OCI-LY7 (cell line): ENCODE measurements at regions not wholly inside any gene's neighbourhood (a gene's known extent, or its start where the extent isn't known, plus 50 kb on each side); places are given as distances from the start of the nearest gene placed in this dataset.

Experiments used
- BruUV-seq: library from RNA; stranded (reverse); fragments of 400-500 nt; replicated peaks from 2 replicates; lab custom pipeline; 2021; lab: Mats Ljungman, UMichigan
- CTCF ChIA-PET: fragments of 300-600 bp; sonication (Branson Sonifier 250); formaldehyde crosslinking; loops from one replicate; lab custom pipeline; 2022; ENCODE audit warnings: antibody characterized with exemption; ENCODE audit not compliant: unreplicated experiment; lab: Charles Lee
- POLR2A ChIA-PET: fragments of 300-600 bp; sonication (Branson Sonifier 250); formaldehyde crosslinking; loops from one replicate; lab custom pipeline; 2022; ENCODE audit warnings: antibody characterized with exemption; lab: Charles Lee
- DNase-seq: peaks from one replicate; pipeline ENCODE4 v3.0.0-alpha.2; 2015; ENCODE audit warnings: low spot score
- H2AFZ ChIP-seq: fragments of 200-600 bp; sonication (generic), shearing (Covaris generic); 2 replicates; pipeline ENCODE4 v1.6.1; 2014; ENCODE audit warnings: mild to moderate bottlenecking, antibody characterized with exemption, low read length, moderate library complexity
- H3K27ac ChIP-seq: fragments of 200-600 bp; sonication (generic); 2 replicates; pipeline ENCODE4 v1.5.1; 2014; ENCODE audit warnings: mixed run types, low read depth, mild to moderate bottlenecking, moderate library complexity, low read length, inconsistent platforms; ENCODE audit not compliant: poor library complexity, severe bottlenecking
- H3K36me3 ChIP-seq: fragments of 200-600 bp; sonication (generic); 2 replicates; pipeline ENCODE4 v1.6.1; 2014; ENCODE audit warnings: mild to moderate bottlenecking, antibody characterized with exemption, low read length, moderate library complexity, mixed read lengths; ENCODE audit not compliant: insufficient read depth
- H3K4me1 ChIP-seq: fragments of 200-600 bp; sonication (generic); 2 replicates; pipeline ENCODE4 v1.5.1; 2014; ENCODE audit warnings: mild to moderate bottlenecking, low read length; ENCODE audit not compliant: insufficient read depth, poor library complexity, severe bottlenecking
- H3K4me2 ChIP-seq: fragments of 200-600 bp; sonication (generic); 2 replicates; pipeline ENCODE4 v1.6.1; 2014; ENCODE audit warnings: mild to moderate bottlenecking, low read length
- H3K4me3 ChIP-seq: fragments of 200-600 bp; sonication (generic); 2 replicates; pipeline ENCODE4 v1.5.1; 2014; ENCODE audit warnings: mild to moderate bottlenecking, low read depth, low read length; ENCODE audit not compliant: poor library complexity, severe bottlenecking
- H3K79me2 ChIP-seq: fragments of 200-600 bp; sonication (generic); 2 replicates; pipeline ENCODE4 v1.6.1; 2016; ENCODE audit warnings: low read depth, mild to moderate bottlenecking, low read length, moderate library complexity, mixed read lengths; ENCODE audit not compliant: insufficient read depth
- H3K9me2 ChIP-seq: fragments of 200-600 bp; sonication (generic); 2 replicates; pipeline ENCODE4 v1.6.1; 2016; ENCODE audit warnings: mild to moderate bottlenecking, low read length, mixed read lengths; ENCODE audit not compliant: insufficient read depth
- H3K9me3 ChIP-seq: fragments of 200-600 bp; sonication (generic); 2 replicates; pipeline ENCODE4 v1.6.1; 2014; ENCODE audit warnings: mild to moderate bottlenecking, mixed run types, low read length, mixed read lengths
- H4K20me1 ChIP-seq: fragments of 200-600 bp; sonication (generic); 2 replicates; pipeline ENCODE4 v1.6.1; 2014; ENCODE audit warnings: mild to moderate bottlenecking, antibody characterized with exemption, low read length, moderate library complexity, mixed read lengths; ENCODE audit not compliant: insufficient read depth
- EZH2phosphoT487 ChIP-seq: fragments of 200-600 bp; sonication (generic); IDR thresholded peaks from 2 replicates; pipeline ENCODE4 v1.6.1; 2018; ENCODE audit warnings: low read depth, borderline replicate concordance, mild to moderate bottlenecking, mixed run types, antibody characterized with exemption, low read length, moderate library complexity, mixed read lengths
- intact Hi-C: fragments of 100-400 bp; cut with micrococcal nuclease; formaldehyde crosslinking; loops from one replicate; pipeline ENCODE4 v1.10.0; 2022; ENCODE audit not compliant: unreplicated experiment
- TF ChIP-seq, protein P1 (sequence below): fragments of 200-600 bp; sonication (generic); conservative IDR thresholded peaks from 2 replicates; pipeline ENCODE4 v1.5.1; 2014; ENCODE audit warnings: mild to moderate bottlenecking, antibody characterized with exemption, low read length, moderate library complexity, mixed read lengths

DNA sequence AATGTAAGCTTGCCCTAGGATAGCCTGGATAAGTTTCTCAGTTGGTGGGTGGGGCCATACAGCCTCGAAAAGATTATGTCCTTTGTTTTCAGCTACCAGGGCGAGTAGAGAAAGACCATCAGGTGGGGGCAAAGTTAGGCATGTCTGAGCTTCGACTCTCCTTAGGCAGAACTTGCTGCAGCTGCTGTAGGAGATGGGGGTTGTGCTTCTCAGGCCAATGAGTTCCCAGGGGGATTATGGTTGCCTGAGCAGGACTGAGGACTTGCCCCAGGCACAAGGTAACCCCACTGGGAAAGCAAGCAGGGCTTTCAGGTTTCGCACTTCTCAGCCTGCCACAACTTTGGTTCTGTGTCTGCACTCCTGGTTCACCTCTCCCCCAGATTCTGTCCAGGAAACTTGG lies 173.4 kb upstream of the SESN3 start:
- BruUV-seq: no TSS peak
- Histone ChIP-seq H3K4me2 (no peak overlapping the region), H3K4me3 (no peak overlapping the region), H2AFZ (no peak overlapping the region), H3K4me1 (no peaks in the 10 kb centered on the region), H3K79me2 (no peaks in the 10 kb centered on the region), H3K9me2 (no peaks in the 10 kb centered on the region), H3K9me3 (no peaks in the 10 kb centered on the region), H3K27ac (no peak overlapping the region), H4K20me1 (no peaks in the 10 kb centered on the region), H3K36me3 (no peaks in the 10 kb centered on the region)
- no peak for DNase-seq
- ChIA-PET CTCF (no interaction called here), POLR2A (interaction anchor here (1.0 kb wide), 1 partner anchor 25 kb away, joined by 3 read pairs; no protein-coding TSS in a partner anchor)
- no peak for TF ChIP-seq EZH2phosphoT487
- TF ChIP-seq, protein P1, sequence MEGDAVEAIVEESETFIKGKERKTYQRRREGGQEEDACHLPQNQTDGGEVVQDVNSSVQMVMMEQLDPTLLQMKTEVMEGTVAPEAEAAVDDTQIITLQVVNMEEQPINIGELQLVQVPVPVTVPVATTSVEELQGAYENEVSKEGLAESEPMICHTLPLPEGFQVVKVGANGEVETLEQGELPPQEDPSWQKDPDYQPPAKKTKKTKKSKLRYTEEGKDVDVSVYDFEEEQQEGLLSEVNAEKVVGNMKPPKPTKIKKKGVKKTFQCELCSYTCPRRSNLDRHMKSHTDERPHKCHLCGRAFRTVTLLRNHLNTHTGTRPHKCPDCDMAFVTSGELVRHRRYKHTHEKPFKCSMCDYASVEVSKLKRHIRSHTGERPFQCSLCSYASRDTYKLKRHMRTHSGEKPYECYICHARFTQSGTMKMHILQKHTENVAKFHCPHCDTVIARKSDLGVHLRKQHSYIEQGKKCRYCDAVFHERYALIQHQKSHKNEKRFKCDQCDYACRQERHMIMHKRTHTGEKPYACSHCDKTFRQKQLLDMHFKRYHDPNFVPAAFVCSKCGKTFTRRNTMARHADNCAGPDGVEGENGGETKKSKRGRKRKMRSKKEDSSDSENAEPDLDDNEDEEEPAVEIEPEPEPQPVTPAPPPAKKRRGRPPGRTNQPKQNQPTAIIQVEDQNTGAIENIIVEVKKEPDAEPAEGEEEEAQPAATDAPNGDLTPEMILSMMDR: no peak
- intact Hi-C loops: no loop called here

GRCh38 chr11:95398437-95399112 lies 167.6 kb upstream of the SESN3 start:
- Histone ChIP-seq H2AFZ (no peak overlapping the region), H4K20me1 (no peaks in the 10 kb centered on the region), H3K4me2 (no peak overlapping the region), H3K79me2 (no peaks in the 10 kb centered on the region), H3K4me3 (no peak overlapping the region), H3K4me1 (no peaks in the 10 kb centered on the region), H3K9me3 (no peaks in the 10 kb centered on the region), H3K9me2 (no peaks in the 10 kb centered on the region), H3K27ac (no peak overlapping the region), H3K36me3 (no peaks in the 10 kb centered on the region)
- no TSS peak for BruUV-seq
- intact Hi-C loops: no loop called here
- no peak for DNase-seq
- TF ChIP-seq, protein P1: no peak
- TF ChIP-seq EZH2phosphoT487: no peak
- CTCF ChIA-PET: no interaction called here
- POLR2A ChIA-PET: no interaction called here

- H3K9me2 ChIP-seq: no peaks in the 10 kb centered on the region
- H3K4me1 ChIP-seq: no peaks in the 10 kb centered on the region
- no peak overlapping the region for H3K4me2 ChIP-seq
- H3K4me3 ChIP-seq: no peak overlapping the region
- ChIA-PET CTCF (no interaction called here), POLR2A (no interaction called here)
- no peak overlapping the region for H3K27ac ChIP-seq
- no peaks in the 10 kb centered on the region for H3K79me2 ChIP-seq
- H3K9me3 ChIP-seq: no peaks in the 10 kb centered on the region
- H2AFZ ChIP-seq: no peak overlapping the region
- intact Hi-C loops: no loop called here
- H4K20me1 ChIP-seq: no peaks in the 10 kb centered on the region
- no peaks in the 10 kb centered on the region for H3K36me3 ChIP-seq
- no peak for TF ChIP-seq EZH2phosphoT487
- TF ChIP-seq, protein P1: no peak
- BruUV-seq: no TSS peak
- DNase-seq: no peak
Observed at GRCh38 chr11:95392644-95393043, 161.6 kb upstream of the SESN3 start.
